ENCODE measurements at regions not wholly inside any gene's neighbourhood (a gene's known extent, or its start where the extent isn't known, plus 50 kb on each side); places are given as distances from the start of the nearest gene placed in this dataset.

- DNase-seq (ENCODE audit: low read depth in 1 of 2, low spot score in 1 of 2): no peak
- TF ChIP-seq JUND (IDR thresholded peaks at IDR 0.05; ENCODE audit: low read depth): no peak
- in situ Hi-C loops (cut with HindIII; ENCODE audit: low pct_unique_long_range_greater_than_20kb, low sequenced_read_pairs): no loop called here
Measured at GRCh38 chr20:53718142-53719021, 124.7 kb upstream of the ZNF217 start.

GRCh38 chr20:53716395-53716794 lies 122.8 kb upstream of the ZNF217 start:
- in situ Hi-C loops (cut with HindIII; ENCODE audit: low pct_unique_long_range_greater_than_20kb, low sequenced_read_pairs): no loop called here
- DNase-seq (ENCODE audit: low read depth in 1 of 2, low spot score in 1 of 2): no peak
- TF ChIP-seq JUND (IDR thresholded peaks at IDR 0.05; ENCODE audit: low read depth): no peak

DNA sequence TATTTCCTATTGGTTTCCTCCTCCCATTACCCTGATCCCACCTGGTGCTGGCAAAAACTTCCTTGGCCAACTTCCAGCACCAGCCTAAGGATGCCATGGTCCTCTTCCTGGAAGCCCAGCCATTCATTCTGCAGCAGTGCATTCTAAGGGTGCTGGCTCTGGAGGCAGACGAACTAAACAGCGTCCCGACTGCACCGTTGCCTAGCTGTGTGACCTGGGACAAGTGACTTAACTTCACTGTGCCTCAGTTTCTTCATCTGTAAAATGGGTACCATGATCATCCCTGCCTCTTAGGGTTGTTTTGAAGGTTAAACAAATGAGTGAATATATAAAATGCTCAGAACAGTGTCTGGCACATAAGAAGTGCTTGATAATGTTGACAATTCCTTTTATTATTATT lies 120.9 kb upstream of the ZNF217 start:
- no peak for TF ChIP-seq JUND (IDR thresholded peaks at IDR 0.05; ENCODE audit: low read depth)
- in situ Hi-C loops (cut with HindIII; ENCODE audit: low pct_unique_long_range_greater_than_20kb, low sequenced_read_pairs): no loop called here
- DNase-seq (ENCODE audit: low read depth in 1 of 2, low spot score in 1 of 2): no peak

DNA sequence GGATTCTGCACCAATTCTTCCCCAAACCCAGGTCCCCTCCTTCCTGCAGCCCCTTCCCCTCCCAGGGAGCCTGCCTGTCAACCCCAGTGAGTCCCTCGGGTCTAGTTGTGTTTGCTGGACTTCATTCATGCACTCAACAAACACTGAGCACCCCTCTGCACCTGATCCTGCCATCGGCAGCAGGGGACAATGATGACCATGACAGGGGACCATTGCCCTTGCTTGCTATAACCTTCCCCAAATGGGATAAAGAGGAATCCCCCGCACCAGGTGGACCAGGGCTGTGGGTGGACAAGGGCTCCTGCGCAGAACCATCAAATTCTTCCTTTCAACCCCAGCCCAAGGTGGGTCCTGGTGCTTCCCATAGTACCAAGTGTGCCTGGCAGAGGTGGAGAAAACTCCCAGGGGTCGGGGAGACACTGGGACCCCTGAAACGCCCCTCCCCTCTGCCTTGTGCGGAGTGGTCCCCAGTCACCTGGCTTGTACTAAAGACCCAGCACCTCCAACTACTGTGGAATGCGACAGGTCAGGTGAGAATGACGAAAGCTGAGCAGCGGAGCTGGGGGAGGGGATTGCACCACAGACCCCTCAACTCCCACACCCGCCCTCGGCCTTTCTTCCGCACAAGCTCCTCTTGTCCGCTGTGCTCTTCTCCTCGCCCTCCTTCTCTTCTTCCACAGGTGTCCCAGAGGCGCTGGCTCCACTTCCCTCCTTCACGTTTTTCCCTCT lies 119.9 kb upstream of the ZNF217 start:
- TF ChIP-seq JUND (IDR thresholded peaks at IDR 0.05; ENCODE audit: low read depth): no peak
- DNase-seq (ENCODE audit: low read depth in 1 of 2, low spot score in 1 of 2): no peak
- in situ Hi-C loops (cut with HindIII; ENCODE audit: low pct_unique_long_range_greater_than_20kb, low sequenced_read_pairs): no loop called here

- no peak for TF ChIP-seq JUND (IDR thresholded peaks at IDR 0.05; ENCODE audit: low read depth)
- no peak for DNase-seq (ENCODE audit: low read depth in 1 of 2, low spot score in 1 of 2)
- in situ Hi-C loops (cut with HindIII; ENCODE audit: low pct_unique_long_range_greater_than_20kb, low sequenced_read_pairs): no loop called here
Measured at GRCh38 chr20:53712212-53712977, 118.8 kb upstream of the ZNF217 start.

GRCh38 chr20:53711333-53712211 lies 117.9 kb upstream of the ZNF217 start:
- in situ Hi-C loops (cut with HindIII; ENCODE audit: low pct_unique_long_range_greater_than_20kb, low sequenced_read_pairs): no loop called here
- DNase-seq (ENCODE audit: low read depth in 1 of 2, low spot score in 1 of 2): peak in 1 of 2 experiments; percentile 28
- TF ChIP-seq JUND (IDR thresholded peaks at IDR 0.05; ENCODE audit: low read depth): no peak

GRCh38 chr20:53708129-53708968 lies 114.7 kb upstream of the ZNF217 start:
- peak in 1 of 2 experiments; percentile 84 for DNase-seq (ENCODE audit: low read depth in 1 of 2, low spot score in 1 of 2)
- in situ Hi-C loops (cut with HindIII; ENCODE audit: low pct_unique_long_range_greater_than_20kb, low sequenced_read_pairs): no loop called here
- peak; percentile 75 for TF ChIP-seq JUND (IDR thresholded peaks at IDR 0.05; ENCODE audit: low read depth)

DNA sequence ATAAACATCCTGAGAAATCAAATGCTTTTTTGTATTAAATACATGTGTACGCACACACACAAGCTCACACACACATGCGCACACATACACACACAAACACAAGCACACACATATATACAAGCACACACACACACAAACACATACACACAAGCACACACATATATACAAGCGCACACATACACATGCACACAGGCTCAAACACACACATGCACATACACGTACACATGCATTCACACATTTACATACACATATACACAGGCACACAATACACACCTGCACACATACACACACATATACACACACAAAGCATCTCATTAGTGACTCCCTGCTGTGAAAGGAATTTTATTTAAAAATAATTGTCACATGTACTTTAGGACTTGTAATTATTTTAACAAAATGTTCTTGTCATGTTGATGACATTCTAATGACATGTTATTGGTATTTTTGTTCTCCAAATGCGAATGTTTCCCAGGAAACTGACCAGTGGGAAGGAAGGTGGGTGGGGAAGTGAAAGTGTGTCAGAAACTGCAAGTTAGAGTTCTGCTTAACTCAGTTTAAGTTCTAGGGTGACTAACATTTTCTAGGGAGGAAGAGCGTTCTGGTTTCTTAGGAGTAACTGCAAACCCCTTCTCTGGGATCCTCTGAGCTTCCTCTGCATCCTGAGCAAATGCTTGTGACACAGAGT lies 113.9 kb upstream of the ZNF217 start:
- TF ChIP-seq JUND (IDR thresholded peaks at IDR 0.05; ENCODE audit: low read depth): no peak
- in situ Hi-C loops (cut with HindIII; ENCODE audit: low pct_unique_long_range_greater_than_20kb, low sequenced_read_pairs): no loop called here
- no peak for DNase-seq (ENCODE audit: low read depth in 1 of 2, low spot score in 1 of 2)

DNA sequence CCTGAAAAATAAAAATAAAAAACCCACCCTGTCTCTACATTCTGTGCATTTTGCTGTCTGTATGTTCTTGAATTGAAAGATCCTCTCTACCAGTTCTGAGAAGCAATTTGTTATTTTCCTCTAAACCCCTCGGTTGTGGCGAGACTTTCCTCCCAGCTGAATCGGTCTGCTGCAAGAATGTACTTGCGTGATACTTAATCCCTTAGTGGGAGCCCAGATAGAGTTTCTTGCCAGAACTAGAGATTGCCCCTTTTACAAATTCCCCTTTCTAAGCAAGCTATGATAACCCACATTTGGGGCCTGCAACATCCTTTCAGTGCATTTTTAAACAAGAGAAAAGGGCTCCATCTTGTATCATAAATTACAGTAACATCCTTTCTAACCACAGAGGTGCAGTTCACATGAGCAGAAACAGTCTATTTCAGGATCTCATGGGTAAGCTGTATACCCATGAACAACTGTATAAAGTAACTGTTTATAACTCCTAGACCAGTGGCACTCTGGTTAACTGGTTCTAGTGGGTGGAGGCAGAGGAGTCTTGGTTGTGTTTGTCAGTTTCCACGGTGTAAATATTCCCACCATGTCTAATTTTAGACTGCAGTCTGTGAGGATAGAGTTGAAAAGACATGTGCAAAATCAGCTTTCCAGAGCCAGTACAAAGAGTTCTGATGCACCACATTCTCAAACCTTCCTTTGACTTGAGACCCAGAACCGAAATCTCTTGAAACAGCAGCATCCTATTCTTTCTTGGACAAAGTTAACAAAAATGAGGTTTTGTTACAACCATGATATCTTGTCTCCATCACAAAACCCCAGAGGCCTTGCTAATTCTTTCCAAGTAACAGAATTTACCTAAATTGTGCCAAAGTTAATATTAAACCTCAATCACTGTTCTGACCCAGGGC lies 113.1 kb upstream of the ZNF217 start:
- no peak for TF ChIP-seq JUND (IDR thresholded peaks at IDR 0.05; ENCODE audit: low read depth)
- in situ Hi-C loops (cut with HindIII; ENCODE audit: low pct_unique_long_range_greater_than_20kb, low sequenced_read_pairs): no loop called here
- DNase-seq (ENCODE audit: low read depth in 1 of 2, low spot score in 1 of 2): no peak

- in situ Hi-C loops (cut with HindIII; ENCODE audit: low pct_unique_long_range_greater_than_20kb, low sequenced_read_pairs): no loop called here
- no peak for DNase-seq (ENCODE audit: low read depth in 1 of 2, low spot score in 1 of 2)
Measured at GRCh38 chr20:53706008-53706465, 112.4 kb upstream of the ZNF217 start.

More at GRCh38 chr20:53706008-53706465, 112.4 kb upstream of the ZNF217 start:
- no peak for TF ChIP-seq JUND (IDR thresholded peaks at IDR 0.05; ENCODE audit: low read depth)
